ENCODE measurements at regions not wholly inside any gene's neighbourhood (a gene's known extent, or its start where the extent isn't known, plus 50 kb on each side); places are given as distances from the start of the nearest gene placed in this dataset.

GRCh38 chr7:8357536-8357935 lies 75.9 kb upstream of the NXPH1 start:
- TF ChIP-seq SIN3A (IDR thresholded peaks at IDR 0.05; ENCODE audit: borderline replicate concordance, low read depth, low read length), result no peak
- TF ChIP-seq CHD2 (IDR thresholded peaks at IDR 0.05; ENCODE audit: low read length, partially characterized antibody), result peak; percentile 77
